GM23338 (cell line): ENCODE measurements at regions not wholly inside any gene's neighbourhood (a gene's known extent, or its start where the extent isn't known, plus 50 kb on each side); places are given as distances from the start of the nearest gene placed in this dataset.

Experiments
- ATAC-seq: fragments of 200-7000 bp; cut with Tn5 transposase; 3 replicates; pipeline ENCODE4 v1.9.1; 2020
- DNase-seq: peaks from one replicate; pipeline ENCODE4 v3.0.0-alpha.2; 2015; ENCODE audit warnings: low spot score
- H2AFZ ChIP-seq: fragments of 200-600 bp; sonication (generic); 2 replicates; pipeline ENCODE4 v1.8.0; 2016; ENCODE audit warnings: antibody characterized with exemption, mild to moderate bottlenecking, moderate library complexity
- H3F3A ChIP-seq: fragments of 200-600 bp; sonication (generic); replicated peaks from 2 replicates; pipeline ENCODE4 v1.8.0; 2017; ENCODE audit warnings: antibody characterized with exemption, mixed run types, low read depth
- H3K27ac ChIP-seq: fragments of 200-600 bp; sonication (generic); 2 replicates; pipeline ENCODE4 v1.6.1; 2016; ENCODE audit warnings: low read depth
- H3K27me3 ChIP-seq: fragments of 200-600 bp; sonication (generic); 2 replicates; pipeline ENCODE4 v1.8.0; 2016; ENCODE audit warnings: mild to moderate bottlenecking, mixed run types, moderate library complexity; ENCODE audit not compliant: insufficient read depth
- H3K36me3 ChIP-seq: fragments of 200-600 bp; sonication (generic); 2 replicates; pipeline ENCODE4 v1.8.0; 2016; ENCODE audit warnings: mild to moderate bottlenecking; ENCODE audit not compliant: insufficient read depth
- H3K4me1 ChIP-seq: fragments of 200-600 bp; sonication (generic); 2 replicates; pipeline ENCODE4 v1.8.0; 2016; ENCODE audit warnings: mild to moderate bottlenecking, moderate library complexity; ENCODE audit not compliant: insufficient read depth
- H3K4me2 ChIP-seq: fragments of 200-600 bp; sonication (generic); 2 replicates; pipeline ENCODE4 v1.7.1; 2017; ENCODE audit warnings: mixed run types
- H3K4me3 ChIP-seq: fragments of 200-600 bp; sonication (generic); 2 replicates; pipeline ENCODE4 v1.6.1; 2016; ENCODE audit warnings: mixed run types
- H3K79me2 ChIP-seq: fragments of 200-600 bp; sonication (generic); replicated peaks from 2 replicates; pipeline ENCODE4 v1.8.0; 2017; ENCODE audit warnings: mild to moderate bottlenecking; ENCODE audit not compliant: insufficient read depth
- H3K9me2 ChIP-seq: fragments of 200-600 bp; sonication (generic); 2 replicates; pipeline ENCODE4 v1.8.0; 2017; ENCODE audit not compliant: insufficient read depth
- H4K20me1 ChIP-seq: fragments of 200-600 bp; sonication (generic); replicated peaks from 2 replicates; pipeline ENCODE4 v1.8.0; 2017; ENCODE audit warnings: mild to moderate bottlenecking; ENCODE audit not compliant: insufficient read depth
- H3K27ac Mint-ChIP-seq: 2 replicates; pipeline ENCODE4 v1.8.0; 2020; ENCODE audit warnings: inconsistent platforms, mild to moderate bottlenecking, moderate library complexity, mixed read lengths
- H3K27me3 Mint-ChIP-seq: 3 replicates; pipeline ENCODE4 v1.8.0; 2022; ENCODE audit warnings: low read depth, mild to moderate bottlenecking, moderate library complexity, mixed read lengths, inconsistent platforms; ENCODE audit not compliant: insufficient read depth, poor library complexity
- H3K36me3 Mint-ChIP-seq: 3 replicates; pipeline ENCODE4 v1.8.0; 2021; ENCODE audit warnings: low read depth, mild to moderate bottlenecking, inconsistent platforms, moderate library complexity, mixed read lengths
- H3K4me1 Mint-ChIP-seq: 3 replicates; pipeline ENCODE4 v1.8.0; 2020; ENCODE audit warnings: mild to moderate bottlenecking, inconsistent platforms, mixed read lengths
- H3K4me3 Mint-ChIP-seq: 3 replicates; pipeline ENCODE4 v1.8.0; 2021; ENCODE audit warnings: moderate library complexity, mild to moderate bottlenecking, inconsistent platforms, mixed read lengths
- H3K9me3 Mint-ChIP-seq: 3 replicates; pipeline ENCODE4 v1.8.0; 2020; ENCODE audit warnings: moderate library complexity, mild to moderate bottlenecking, inconsistent platforms, mixed read lengths
- ETS1 ChIP-seq: IDR thresholded peaks from 2 replicates; pipeline ENCODE4 v1.6.1; 2016; ENCODE audit warnings: antibody characterized with exemption
- EZH2 ChIP-seq: fragments of 200-600 bp; sonication (generic); IDR thresholded peaks from one replicate; pipeline ENCODE4 v1.8.0; 2017; ENCODE audit warnings: antibody characterized with exemption, mild to moderate bottlenecking, low read depth; ENCODE audit not compliant: unreplicated experiment
- EZH2phosphoT487 ChIP-seq: fragments of 200-600 bp; sonication (generic); IDR thresholded peaks from one replicate; pipeline ENCODE4 v1.8.1; 2018; ENCODE audit warnings: antibody characterized with exemption; ENCODE audit not compliant: unreplicated experiment
- JUNB ChIP-seq: IDR thresholded peaks from one replicate; pipeline ENCODE4 v1.6.1; 2016; ENCODE audit warnings: antibody characterized with exemption; ENCODE audit not compliant: unreplicated experiment
- NANOG ChIP-seq: IDR thresholded peaks from 2 replicates; pipeline ENCODE4 v1.6.1; 2016; ENCODE audit warnings: antibody characterized with exemption, borderline replicate concordance
- POLR2AphosphoS5 ChIP-seq: IDR thresholded peaks from 2 replicates; pipeline ENCODE4 v1.6.1; 2016; ENCODE audit warnings: antibody characterized with exemption, low read depth
- REST ChIP-seq: IDR thresholded peaks from one replicate; pipeline ENCODE4 v1.6.1; 2018; ENCODE audit warnings: antibody characterized with exemption; ENCODE audit not compliant: unreplicated experiment
- STAT1 ChIP-seq: IDR thresholded peaks from one replicate; pipeline ENCODE4 v1.6.1; 2016; ENCODE audit warnings: antibody characterized with exemption; ENCODE audit not compliant: unreplicated experiment
- ZNF114 ChIP-seq: fragments of 250-450 bp; sonication (Bioruptor Pico); IDR thresholded peaks from 2 replicates; pipeline ENCODE4 v1.5.0; 2020; ENCODE audit warnings: mild to moderate bottlenecking, moderate library complexity
- ZNF331 ChIP-seq: fragments of 250-450 bp; sonication (Bioruptor Pico); IDR thresholded peaks from 2 replicates; pipeline ENCODE4 v1.5.0; 2020; ENCODE audit warnings: low read depth, mild to moderate bottlenecking, moderate library complexity
- ZNF462 ChIP-seq: fragments of 250-450 bp; sonication (Bioruptor Pico); IDR thresholded peaks from 2 replicates; pipeline ENCODE4 v1.5.0; 2020; ENCODE audit warnings: mild to moderate bottlenecking, moderate library complexity

DNA sequence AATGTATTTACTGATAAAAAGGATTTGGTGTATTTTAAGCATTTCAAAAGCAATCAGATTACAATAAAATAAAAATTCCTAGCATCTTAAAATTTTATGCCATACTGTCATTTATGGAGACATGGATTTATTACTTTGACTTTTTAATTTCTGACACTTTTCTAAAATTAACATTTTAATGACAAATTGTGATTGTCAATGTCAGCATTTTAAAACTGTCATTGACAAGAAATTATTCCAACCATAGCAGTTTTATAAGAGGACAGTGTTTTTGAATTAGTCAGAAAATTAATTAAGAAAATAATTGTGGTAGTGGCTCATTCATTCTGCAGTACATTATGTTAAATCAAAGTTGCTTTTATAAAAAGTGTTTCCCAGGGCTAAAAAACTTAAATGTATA, 1954.4 kb downstream of the ARAP2 start:
- Histone ChIP-seq H3F3A (no peaks in the 10 kb centered on the region), H3K9me2 (no peaks in the 10 kb centered on the region), H3K79me2 (no peaks in the 10 kb centered on the region), H3K27ac (no peak overlapping the region), H2AFZ (no peak overlapping the region), H3K36me3 (no peaks in the 10 kb centered on the region), H3K4me1 (no peaks in the 10 kb centered on the region), H4K20me1 (no peaks in the 10 kb centered on the region), H3K27me3 (no peaks in the 10 kb centered on the region), H3K4me3 (no peak overlapping the region), H3K4me2 (no peak overlapping the region)
- Mint-ChIP-seq H3K27ac (no peak overlapping the region), H3K4me3 (no peak overlapping the region), H3K27me3 (no peaks in the 10 kb centered on the region), H3K36me3 (no peaks in the 10 kb centered on the region), H3K4me1 (peaks cover 5% of the 10 kb centered on the region; the same call in 2 of the 3 replicates), H3K9me3 (no peaks in the 10 kb centered on the region)
- TF ChIP-seq REST, result no peak
- ATAC-seq (no peak), DNase-seq (no peak)

- Histone ChIP-seq H3K4me2 (no peak overlapping the region), H3K27ac (no peak overlapping the region)
- peaks cover 5% of the 10 kb centered on the region; the same call in 2 of the 3 replicates for H3K4me1 Mint-ChIP-seq
Observed at GRCh38 chr4:34293459-34293858, 1950.9 kb downstream of the ARAP2 start.

More at GRCh38 chr4:34293459-34293858, 1950.9 kb downstream of the ARAP2 start:
- Histone ChIP-seq H4K20me1 (no peaks in the 10 kb centered on the region), H3K4me3 (no peak overlapping the region), H3K79me2 (no peaks in the 10 kb centered on the region), H2AFZ (no peak overlapping the region), H3K4me1 (no peaks in the 10 kb centered on the region), H3K9me2 (no peaks in the 10 kb centered on the region), H3F3A (no peaks in the 10 kb centered on the region), H3K27me3 (no peaks in the 10 kb centered on the region), H3K36me3 (no peaks in the 10 kb centered on the region)
- ATAC-seq, result peak; percentile 69
- H3K27me3 Mint-ChIP-seq, result peaks cover 2% of the 10 kb centered on the region
- no peak overlapping the region for H3K27ac Mint-ChIP-seq
- no peak for TF ChIP-seq JUNB
- no peak for TF ChIP-seq POLR2AphosphoS5
- TF ChIP-seq ETS1, result no peak
- TF ChIP-seq EZH2, result no peak
- TF ChIP-seq ZNF331 (CRISPR knock-in tag), result no peak
- TF ChIP-seq ZNF114 (CRISPR knock-in tag), result no peak
- TF ChIP-seq STAT1, result no peak
- no peak for TF ChIP-seq ZNF462 (CRISPR knock-in tag)
- no peak for TF ChIP-seq NANOG
- TF ChIP-seq EZH2phosphoT487, result no peak
- H3K9me3 Mint-ChIP-seq, result no peaks in the 10 kb centered on the region
- no peak for DNase-seq
- no peaks in the 10 kb centered on the region for H3K36me3 Mint-ChIP-seq
- H3K4me3 Mint-ChIP-seq, result no peak overlapping the region
